Skeletal muscle tissue (tissue), 3 donors: ENCODE measurements at regions not wholly inside any gene's neighbourhood (a gene's known extent, or its start where the extent isn't known, plus 50 kb on each side); places are given as distances from the start of the nearest gene placed in this dataset.

Source experiments
- H3K27ac ChIP-seq: one replicate; pipeline ENCODE4 v1.7.0; 2013; ENCODE audit warnings: mild to moderate bottlenecking, low read depth, low read length, inconsistent platforms
- H3K27me3 ChIP-seq, 3 donors: one replicate each; pipeline ENCODE4 v1.7.0; 2013; ENCODE audit warnings: low read length in 3 of 3; ENCODE audit not compliant: control insufficient read depth in 3 of 3, insufficient read depth in 3 of 3
- H3K36me3 ChIP-seq, 3 donors: one replicate each; pipeline ENCODE4 v1.7.0; 2013; ENCODE audit warnings: low read length in 3 of 3; ENCODE audit not compliant: control insufficient read depth in 3 of 3, insufficient read depth in 3 of 3
- H3K4me1 ChIP-seq, 3 donors: one replicate each; pipeline ENCODE4 v1.7.0; 2013; ENCODE audit warnings: low read length in 3 of 3, mild to moderate bottlenecking in 3 of 3; ENCODE audit not compliant: control insufficient read depth in 3 of 3, insufficient read depth in 3 of 3
- H3K4me3 ChIP-seq, 3 donors: one replicate each; pipeline ENCODE4 v1.7.0; 2013; ENCODE audit warnings: low read length in 3 of 3
- H3K9ac ChIP-seq, 3 donors: one replicate each; pipeline ENCODE4 v1.7.0; 2013; ENCODE audit warnings: low read length in 3 of 3, mild to moderate bottlenecking in 3 of 3, moderate library complexity in 2 of 3, low read depth in 1 of 3
- H3K9me3 ChIP-seq, 3 donors: one replicate each; pipeline ENCODE4 v1.7.0; 2013; ENCODE audit warnings: low read length in 3 of 3; ENCODE audit not compliant: control insufficient read depth in 3 of 3
- donor health status: Osteomylitis.

DNA sequence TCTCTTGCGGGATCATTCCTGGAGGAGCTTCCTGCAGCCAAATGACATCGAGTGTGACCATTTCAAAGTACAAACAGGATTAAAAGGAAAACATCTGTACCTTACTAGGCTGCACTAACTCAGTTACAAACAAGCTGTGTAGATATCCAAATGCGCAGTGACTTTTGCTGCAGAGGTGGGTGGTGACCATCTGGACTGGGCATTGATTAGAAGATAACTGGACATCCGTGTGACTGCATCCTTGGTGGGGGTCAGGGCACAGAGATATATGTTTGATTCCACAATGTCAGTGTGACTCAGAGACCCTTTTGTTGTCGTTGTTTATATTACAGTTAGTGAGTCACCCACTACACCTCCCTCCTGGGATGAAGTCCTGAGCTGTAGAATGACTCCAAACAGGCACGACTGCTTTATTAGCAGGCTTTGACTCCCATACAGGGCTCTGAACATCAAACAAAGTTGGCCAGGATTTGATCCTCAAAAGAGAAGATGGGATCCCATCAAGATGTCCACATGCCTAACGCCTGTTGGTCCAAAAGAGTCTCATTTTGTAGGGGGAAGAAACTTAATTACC lies 56.7 kb upstream of the SDK1 start:
- Histone ChIP-seq H3K4me3 (no peak overlapping the region), H3K9me3 (peaks cover 0 to 3% (median 3%) of the 10 kb centered on the region in 3 donors), H3K27me3 (no peaks in the 10 kb centered on the region), H3K27ac (no peak overlapping the region), H3K4me1 (no peaks in the 10 kb centered on the region), H3K36me3 (no peaks in the 10 kb centered on the region), H3K9ac (no peak overlapping the region)

DNA sequence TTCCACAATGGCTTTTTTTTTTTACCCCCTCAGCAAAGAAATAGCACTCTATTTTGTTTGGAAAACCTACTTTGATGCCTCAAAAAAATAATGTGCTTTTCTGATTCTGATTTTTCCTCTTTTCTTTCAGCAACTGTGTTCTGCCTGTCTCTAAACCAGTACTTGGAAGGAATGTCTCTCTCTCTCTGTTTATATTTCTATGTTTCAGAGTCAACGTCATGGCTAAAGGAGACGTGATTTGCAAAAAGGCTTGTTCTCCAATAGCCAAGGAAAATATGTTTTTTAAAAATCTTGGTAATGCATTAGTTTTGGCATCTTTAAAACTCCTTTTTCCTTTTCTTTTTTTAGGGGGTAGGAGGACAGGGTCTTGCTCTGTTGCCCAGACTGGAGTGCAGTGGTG lies 56.0 kb upstream of the SDK1 start:
- no peaks in the 10 kb centered on the region for H3K4me1 ChIP-seq
- no peak overlapping the region for H3K9ac ChIP-seq
- H3K27ac ChIP-seq: no peak overlapping the region
- no peaks in the 10 kb centered on the region for H3K27me3 ChIP-seq
- H3K36me3 ChIP-seq: no peaks in the 10 kb centered on the region
- H3K9me3 ChIP-seq: peaks cover 0 to 3% (median 3%) of the 10 kb centered on the region in 3 donors
- no peak overlapping the region for H3K4me3 ChIP-seq

GRCh38 chr7:3245721-3246120 lies 55.3 kb upstream of the SDK1 start:
- H3K27ac ChIP-seq: no peak overlapping the region
- H3K4me1 ChIP-seq: no peaks in the 10 kb centered on the region
- no peak overlapping the region for H3K9ac ChIP-seq
- no peaks in the 10 kb centered on the region for H3K27me3 ChIP-seq
- H3K9me3 ChIP-seq: peaks cover 0 to 3% (median 3%) of the 10 kb centered on the region in 3 donors
- H3K36me3 ChIP-seq: no peaks in the 10 kb centered on the region
- H3K4me3 ChIP-seq: no peak overlapping the region

DNA sequence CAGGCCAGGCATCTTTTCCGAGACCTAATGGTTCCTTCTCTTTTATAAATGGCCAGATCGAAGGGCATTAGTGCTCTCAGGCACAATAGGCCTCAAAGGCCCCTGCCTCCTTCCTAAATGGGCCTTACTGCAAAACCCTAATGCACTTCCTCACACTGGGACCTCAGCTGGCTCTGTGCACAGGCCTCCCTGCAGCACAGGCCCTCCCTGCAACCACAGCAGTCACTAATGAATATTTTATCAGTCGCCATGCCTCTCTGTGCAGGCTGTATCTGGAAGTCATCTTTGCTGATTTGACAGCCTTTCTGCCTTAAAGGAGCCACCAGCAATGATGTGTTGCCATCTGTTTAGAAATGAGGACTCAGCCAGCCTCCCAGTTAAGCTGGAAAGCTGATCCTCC lies 54.9 kb upstream of the SDK1 start:
- H3K4me3 ChIP-seq: no peak overlapping the region
- H3K27me3 ChIP-seq: no peaks in the 10 kb centered on the region
- H3K9ac ChIP-seq: no peak overlapping the region
- peaks cover 0 to 3% (median 3%) of the 10 kb centered on the region in 3 donors for H3K9me3 ChIP-seq
- H3K27ac ChIP-seq: no peak overlapping the region
- no peaks in the 10 kb centered on the region for H3K4me1 ChIP-seq
- no peaks in the 10 kb centered on the region for H3K36me3 ChIP-seq

- H3K9me3 ChIP-seq: peaks cover 0 to 3% (median 3%) of the 10 kb centered on the region in 3 donors
- H3K4me1 ChIP-seq: no peaks in the 10 kb centered on the region
- H3K27me3 ChIP-seq: no peaks in the 10 kb centered on the region
- no peak overlapping the region for H3K4me3 ChIP-seq
- no peaks in the 10 kb centered on the region for H3K36me3 ChIP-seq
- no peak overlapping the region for H3K27ac ChIP-seq
- H3K9ac ChIP-seq: no peak overlapping the region
Observed at GRCh38 chr7:3246651-3247050, 54.4 kb upstream of the SDK1 start.

DNA sequence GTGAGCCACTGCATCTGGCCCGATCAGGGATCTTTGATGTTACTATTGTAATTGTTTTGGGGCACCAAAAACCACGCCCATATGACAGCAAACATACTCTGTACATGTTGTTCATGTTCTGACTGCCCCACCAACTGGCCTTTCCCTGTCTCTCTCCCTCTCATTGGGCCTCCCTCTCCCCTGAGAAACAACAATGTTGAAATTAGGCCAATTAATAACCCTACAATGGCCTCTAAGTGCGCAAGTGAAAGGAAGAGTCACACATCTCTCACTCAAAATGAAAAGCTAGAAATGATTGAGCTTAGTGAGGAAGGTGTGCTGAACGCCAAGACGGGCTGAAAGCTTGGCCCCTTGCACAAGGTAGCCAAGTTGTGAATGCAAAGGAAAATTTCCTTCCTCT lies 50.3 kb upstream of the SDK1 start:
- Histone ChIP-seq H3K27ac (no peak overlapping the region), H3K36me3 (no peaks in the 10 kb centered on the region), H3K4me3 (no peak overlapping the region), H3K27me3 (no peaks in the 10 kb centered on the region), H3K9ac (no peak overlapping the region), H3K9me3 (peaks cover 0 to 3% (median 3%) of the 10 kb centered on the region in 3 donors), H3K4me1 (no peaks in the 10 kb centered on the region)
